AG20443 (cell line): ENCODE measurements at regions not wholly inside any gene's neighbourhood (a gene's known extent, or its start where the extent isn't known, plus 50 kb on each side); places are given as distances from the start of the nearest gene placed in this dataset.

Experiments used
- DNase-seq: peaks from one replicate; pipeline ENCODE4 v3.0.0; 2012; ENCODE audit warnings: low spot score, mixed read lengths

DNA sequence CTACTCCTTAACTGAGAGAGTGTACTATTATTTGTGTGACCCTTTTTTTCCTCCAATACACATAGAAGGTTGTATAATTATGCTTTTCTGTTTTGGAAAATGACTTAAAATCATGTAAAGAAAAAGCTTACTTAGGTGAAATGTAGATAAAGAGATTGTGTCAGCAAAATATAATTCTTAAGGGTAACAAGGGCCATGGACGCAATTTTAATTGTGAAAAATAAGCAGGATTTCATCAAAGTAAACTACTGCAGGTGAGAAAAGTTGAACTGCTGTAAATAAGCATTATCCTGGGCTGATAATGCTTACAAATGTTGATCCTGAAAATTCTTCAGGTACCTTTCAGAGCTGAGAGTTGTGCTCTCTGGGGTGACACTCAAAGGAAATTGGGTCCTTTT, 141.5 kb downstream of the RPIA start:
- no peak for DNase-seq

DNA sequence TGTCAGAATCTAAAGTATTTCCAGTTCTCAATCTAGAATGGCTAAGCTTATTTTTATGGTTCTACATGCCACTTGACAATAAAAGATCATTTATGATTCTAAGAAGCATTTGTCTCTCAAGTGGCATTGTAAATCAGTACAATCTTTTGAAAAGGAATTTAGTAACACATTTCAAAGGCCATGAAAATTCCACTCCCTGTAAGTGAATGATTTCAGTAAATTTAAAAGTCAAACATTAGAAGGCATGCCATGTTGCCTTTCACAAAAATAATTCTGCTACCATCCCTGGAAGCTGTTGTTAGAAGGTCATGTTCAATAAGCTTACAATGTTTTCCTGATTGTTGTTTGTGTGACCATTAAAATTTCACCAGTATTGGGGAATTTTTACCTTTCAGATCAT, 142.9 kb downstream of the RPIA start:
- no peak for DNase-seq

DNA sequence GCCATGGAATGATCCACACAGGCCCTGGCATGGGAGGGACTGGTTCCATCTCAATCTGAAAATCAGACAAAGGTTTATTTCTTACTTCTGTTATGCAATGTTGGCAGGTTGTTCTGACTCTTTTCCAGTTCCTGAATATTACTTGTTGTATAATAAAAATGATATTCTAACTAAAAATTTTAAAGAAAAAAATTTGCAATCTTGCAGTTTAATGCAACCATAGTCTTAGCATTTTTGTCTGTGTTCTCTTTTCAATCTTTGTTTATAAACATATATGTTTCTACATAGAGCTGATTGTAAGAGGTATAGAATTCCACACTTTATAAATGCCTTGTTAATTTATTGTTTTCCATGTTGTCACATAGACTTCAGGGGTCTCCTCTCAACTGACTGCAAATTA, 143.4 kb downstream of the RPIA start:
- no peak for DNase-seq

DNA sequence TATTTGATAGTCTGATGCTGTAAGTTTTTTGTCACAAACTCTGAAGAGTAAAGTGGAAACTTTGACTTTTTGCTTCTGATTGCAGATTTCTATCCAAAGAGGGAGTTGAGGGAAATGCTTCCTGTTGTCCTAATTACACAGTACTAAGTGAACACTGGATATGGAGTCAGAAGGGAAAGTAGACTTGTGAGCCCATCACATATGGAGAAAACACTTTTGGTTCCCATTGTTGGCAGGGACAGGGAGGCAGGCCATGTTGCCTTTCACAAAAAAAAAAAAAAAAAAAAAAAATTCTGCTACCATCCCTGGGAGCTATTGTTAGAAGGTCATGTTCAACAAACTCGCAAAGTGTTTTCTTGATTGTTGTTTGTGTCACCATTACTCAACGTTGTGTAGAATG, 144.3 kb downstream of the RPIA start:
- no peak for DNase-seq

DNA sequence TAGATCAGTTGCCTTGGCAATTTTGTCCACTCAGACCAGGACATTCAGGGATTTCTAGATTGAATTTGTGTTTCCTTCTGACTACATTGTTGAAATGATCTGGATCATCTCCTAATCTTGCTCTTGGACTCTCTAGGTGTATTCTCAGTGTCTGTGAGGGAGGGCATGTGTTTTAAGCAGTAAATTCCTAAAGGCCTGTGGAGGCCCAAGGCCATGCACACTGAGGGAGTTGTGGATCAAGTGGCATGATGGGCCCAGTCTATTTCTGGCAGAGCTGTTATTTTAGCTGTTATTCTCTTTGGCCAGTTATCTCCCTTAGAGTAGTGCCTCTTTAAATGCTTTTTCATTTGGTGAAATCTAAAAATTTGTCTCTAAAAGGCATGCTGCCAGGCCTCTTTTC, 144.9 kb downstream of the RPIA start:
- no peak for DNase-seq

- DNase-seq = no peak
Observed at GRCh38 chr2:88837511-88838160, 146.2 kb downstream of the RPIA start.

DNA sequence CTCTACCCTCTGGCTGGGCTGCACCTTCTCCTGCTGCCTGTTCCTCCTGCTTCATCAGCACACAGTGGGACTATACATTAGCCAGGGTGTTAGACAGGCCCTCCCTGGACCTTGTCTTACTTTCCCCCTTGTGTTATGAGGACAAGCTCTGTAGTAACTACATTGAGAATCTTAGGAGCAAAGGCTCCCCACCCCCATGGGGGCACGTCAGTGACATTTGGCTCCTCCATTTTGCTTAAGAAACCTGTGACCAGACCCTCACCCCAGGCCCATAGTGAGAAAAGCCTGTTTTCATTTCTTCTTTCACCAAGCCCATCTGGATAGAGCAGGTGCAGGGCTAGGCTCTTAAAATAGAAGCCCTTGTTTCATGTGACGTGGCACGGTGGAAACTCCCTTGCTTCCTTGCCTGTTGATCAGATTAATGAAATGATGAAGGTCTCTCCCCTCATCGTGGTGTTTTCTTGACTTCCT, 146.7 kb downstream of the RPIA start:
- DNase-seq = no peak

GRCh38 chr2:88841224-88841929, 149.9 kb downstream of the RPIA start:
- no peak for DNase-seq

- DNase-seq = no peak
Observed at GRCh38 chr2:88842656-88843460, 151.4 kb downstream of the RPIA start.

- DNase-seq = no peak
Observed at GRCh38 chr2:88843651-88844050, 152.2 kb downstream of the RPIA start.

- no peak for DNase-seq
Observed at GRCh38 chr2:88844960-88845359, 153.5 kb downstream of the RPIA start.

DNA sequence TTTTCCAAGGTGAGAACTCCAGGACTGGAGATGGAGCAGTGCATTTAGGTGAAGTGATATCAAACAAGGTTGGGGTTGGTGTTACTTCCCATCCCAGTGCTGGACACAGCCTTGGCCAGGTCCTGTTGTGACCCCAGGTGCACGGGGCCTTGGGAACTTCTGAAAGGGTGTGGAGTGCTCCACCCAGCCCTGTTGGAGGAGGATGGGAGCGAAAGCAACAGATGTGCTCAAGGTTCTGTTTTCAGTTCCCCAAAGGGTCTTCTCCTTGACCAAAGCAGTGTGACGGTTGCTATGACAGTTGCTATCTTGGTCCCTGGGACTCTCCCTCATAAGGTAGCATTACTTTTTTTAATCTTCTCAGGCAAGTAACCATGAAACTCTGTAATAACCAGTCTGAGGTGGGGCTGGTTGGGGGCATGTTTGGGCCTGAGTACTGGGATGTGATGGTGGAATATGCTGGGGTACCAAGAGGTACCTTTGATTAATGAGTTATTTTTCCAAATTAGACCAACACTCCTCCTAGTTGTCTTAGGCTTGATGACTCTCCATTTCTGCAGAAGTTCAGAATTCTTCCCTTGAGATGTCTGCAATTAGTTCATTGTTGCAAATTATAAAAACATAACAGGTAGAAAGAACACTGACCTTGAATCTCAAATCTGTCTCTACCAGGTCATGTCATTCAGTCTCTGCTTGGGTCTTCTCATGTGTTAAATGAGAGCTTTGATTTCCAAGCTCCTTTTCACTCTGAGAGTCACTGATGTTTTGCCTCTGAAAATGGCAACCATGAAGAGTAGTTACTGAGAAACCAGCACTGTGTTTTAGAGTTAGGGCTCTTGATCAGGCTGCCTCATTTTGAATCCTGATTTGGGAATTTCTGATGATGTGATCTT, 154.5 kb downstream of the RPIA start:
- DNase-seq = no peak

DNA sequence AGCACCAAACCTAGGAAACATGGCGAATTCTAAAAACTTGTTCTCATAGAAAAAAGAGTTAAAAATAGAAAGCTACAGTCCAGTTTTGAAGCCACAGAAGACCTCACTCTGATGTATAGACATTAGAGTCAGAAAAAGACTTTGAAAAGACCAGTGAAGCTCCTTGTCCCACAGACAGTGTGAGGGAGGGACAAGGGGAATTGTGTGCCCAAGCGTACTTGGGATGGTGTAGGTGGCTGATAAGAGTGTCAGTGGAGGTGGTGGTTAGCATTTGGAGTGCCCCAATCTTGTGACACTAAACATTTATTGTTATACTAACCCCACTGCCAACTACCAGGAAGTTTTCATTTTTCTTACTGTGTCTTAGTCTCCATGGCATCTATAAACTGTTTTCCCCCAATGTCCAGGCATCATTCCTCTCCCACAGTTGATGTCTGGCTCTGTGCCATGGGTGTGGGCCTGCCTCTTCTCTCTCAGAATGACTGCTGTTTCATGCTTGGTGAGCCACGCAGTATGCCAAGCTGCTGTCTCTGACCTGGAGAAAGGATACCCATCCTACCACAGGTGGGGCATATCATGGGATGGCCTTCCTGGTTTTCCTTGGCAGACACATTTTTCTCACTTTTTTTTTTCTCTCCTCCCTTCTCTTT, 161.4 kb downstream of the RPIA start:
- DNase-seq = no peak

DNA sequence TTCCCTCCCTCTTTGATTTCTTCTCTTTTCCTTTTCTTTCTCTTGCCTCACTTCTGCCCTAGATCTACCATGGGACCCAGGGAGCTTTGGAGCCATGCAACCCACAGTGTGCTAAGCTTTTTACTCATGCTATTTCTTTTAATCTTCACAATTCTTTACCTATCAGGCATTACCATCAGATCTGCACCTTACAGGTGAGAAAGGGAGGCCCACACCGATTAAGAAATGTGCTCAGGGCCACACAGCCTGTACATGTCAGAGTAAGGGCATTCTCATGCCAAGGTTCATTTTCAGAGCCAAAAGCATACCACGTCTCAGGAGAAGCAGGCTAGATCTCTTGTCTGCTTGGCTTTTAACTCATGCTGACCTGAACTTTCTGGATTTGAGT, 161.9 kb downstream of the RPIA start:
- no peak for DNase-seq

DNA sequence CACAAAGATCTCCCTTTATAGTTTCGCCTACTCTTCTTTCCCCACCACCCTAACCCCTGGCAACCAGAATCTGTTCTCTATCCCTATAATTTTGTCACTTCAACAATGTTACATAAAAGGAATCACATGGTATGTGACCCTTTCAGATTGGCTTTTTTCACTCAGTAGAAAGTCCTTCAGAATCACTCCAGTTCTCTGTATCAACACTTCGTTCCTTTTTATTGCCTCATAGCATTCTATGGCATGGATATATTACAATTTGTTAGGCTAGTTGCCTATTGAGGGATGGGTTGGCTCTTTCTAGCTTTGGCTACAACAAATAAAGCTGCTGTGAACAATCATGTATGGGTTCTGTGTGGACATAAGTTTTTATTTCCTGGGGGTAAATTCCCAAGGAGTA, 163.1 kb downstream of the RPIA start:
- no peak for DNase-seq

- DNase-seq = no peak
Observed at GRCh38 chr2:88855620-88856408, 164.3 kb downstream of the RPIA start.

DNA sequence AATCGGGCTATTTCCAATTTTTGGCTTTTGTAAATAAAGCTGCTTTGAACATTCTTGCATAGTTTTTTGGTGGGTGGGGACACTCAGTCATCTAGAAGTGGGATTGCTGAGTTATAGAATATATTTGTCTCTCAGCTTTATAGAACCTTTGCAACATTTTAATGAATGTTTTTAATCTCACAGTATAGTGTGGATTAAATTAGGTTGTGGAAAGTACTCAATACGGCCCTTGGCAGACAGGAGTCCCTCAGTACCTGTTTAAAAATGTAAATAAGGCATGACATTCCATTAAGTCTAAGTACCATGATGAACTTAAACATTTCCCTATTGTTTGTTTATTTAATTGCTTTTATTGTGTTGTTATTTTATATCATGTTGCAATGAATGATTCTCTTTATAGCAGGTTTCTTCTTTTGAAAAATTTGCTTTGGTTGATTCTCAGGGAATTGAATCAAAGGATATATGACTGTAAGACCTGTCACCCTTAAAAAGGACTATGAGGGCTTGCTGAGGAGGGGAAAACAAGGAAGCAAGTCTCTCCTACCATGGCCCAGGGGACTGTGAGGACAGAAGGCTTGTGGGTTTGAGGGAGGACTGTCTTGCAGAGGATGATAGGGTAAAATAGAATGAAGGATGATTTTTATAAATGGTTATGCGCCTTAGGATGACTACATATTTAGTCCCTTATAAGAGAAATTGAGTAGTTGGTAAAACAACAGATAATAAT, 165.1 kb downstream of the RPIA start:
- DNase-seq = no peak

DNA sequence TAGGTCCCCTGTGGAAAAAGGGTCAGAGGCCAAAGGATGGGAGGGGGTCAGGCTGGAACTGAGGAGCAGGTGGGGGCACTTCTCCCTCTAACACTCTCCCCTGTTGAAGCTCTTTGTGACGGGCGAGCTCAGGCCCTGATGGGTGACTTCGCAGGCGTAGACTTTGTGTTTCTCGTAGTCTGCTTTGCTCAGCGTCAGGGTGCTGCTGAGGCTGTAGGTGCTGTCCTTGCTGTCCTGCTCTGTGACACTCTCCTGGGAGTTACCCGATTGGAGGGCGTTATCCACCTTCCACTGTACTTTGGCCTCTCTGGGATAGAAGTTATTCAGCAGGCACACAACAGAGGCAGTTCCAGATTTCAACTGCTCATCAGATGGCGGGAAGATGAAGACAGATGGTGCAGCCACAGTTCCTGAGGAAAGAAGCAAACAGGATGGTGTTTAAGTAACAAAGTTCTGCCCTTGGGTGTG, 165.8 kb downstream of the RPIA start:
- DNase-seq = no peak

- no peak for DNase-seq
Observed at GRCh38 chr2:88857951-88858411, 166.5 kb downstream of the RPIA start.

GRCh38 chr2:88859461-88859860, 168.0 kb downstream of the RPIA start:
- no peak for DNase-seq
